Left colon (tissue), 2 donors: ENCODE measurements at regions not wholly inside any gene's neighbourhood (a gene's known extent, or its start where the extent isn't known, plus 50 kb on each side); places are given as distances from the start of the nearest gene placed in this dataset.

Source experiments
- ATAC-seq: fragments of 200-7000 bp; cut with Tn5 transposase; one replicate; pipeline ENCODE4 v1.9.1; 2020; ENCODE audit warnings: mild to moderate bottlenecking, moderate library complexity
- DNase-seq, 2 donors: peaks; one replicate each; pipeline ENCODE4 v3.0.0-alpha.2; 2020
- intact Hi-C, 2 donors: fragments of 100-400 bp; cut with DNase I in 1 of 2; cut with micrococcal nuclease in 1 of 2; formaldehyde crosslinking; loops; one replicate each; pipeline versions ENCODE4 v1.11.2 to v1.14.0; 2022; cut with DNase I, micrococcal nuclease
- donor health status: DM: no; HTN: no; CAD: no.
- donor health status: DM: yes; HTN: yes; CAD: no.

- intact Hi-C loops, result no loop called here
- ATAC-seq, result no peak
- no peak for DNase-seq
Observed at GRCh38 chr6:40340957-40341356, 246.2 kb downstream of the LRFN2 start.

- ATAC-seq (no peak), DNase-seq (no peak)
- intact Hi-C loops, result no loop called here
Observed at GRCh38 chr6:40340196-40340595, 247.0 kb downstream of the LRFN2 start.

GRCh38 chr6:40338306-40338705 lies 248.9 kb downstream of the LRFN2 start:
- intact Hi-C loops, result no loop called here
- DNase-seq (no peak), ATAC-seq (no peak)

- no peak for ATAC-seq
- no peak for DNase-seq
- intact Hi-C loops, result no loop called here
Observed at GRCh38 chr6:40336940-40337760, 250.0 kb downstream of the LRFN2 start.

- intact Hi-C loops, result no loop called here
- ATAC-seq (no peak), DNase-seq (no peak)
Observed at GRCh38 chr6:40336296-40336695, 250.9 kb downstream of the LRFN2 start.

- DNase-seq (no peak), ATAC-seq (no peak)
- intact Hi-C loops, result no loop called here
Observed at GRCh38 chr6:40334496-40335270, 252.5 kb downstream of the LRFN2 start.

GRCh38 chr6:40331545-40331944 lies 255.6 kb downstream of the LRFN2 start:
- DNase-seq, result no peak
- intact Hi-C loops, result no loop called here
- no peak for ATAC-seq

GRCh38 chr6:40330301-40330721 lies 256.9 kb downstream of the LRFN2 start:
- DNase-seq (no peak), ATAC-seq (no peak)
- intact Hi-C loops, result no loop called here

- intact Hi-C loops, result no loop called here
- no peak for DNase-seq
- no peak for ATAC-seq
Observed at GRCh38 chr6:40328986-40329545, 258.1 kb downstream of the LRFN2 start.

GRCh38 chr6:40328386-40328985 lies 258.7 kb downstream of the LRFN2 start:
- ATAC-seq, result peak; percentile 95
- intact Hi-C loops, result no loop called here
- peak in 1 of 2 donors; percentile 58 for DNase-seq

GRCh38 chr6:40326714-40327421 lies 260.3 kb downstream of the LRFN2 start:
- ATAC-seq (no peak), DNase-seq (no peak)
- intact Hi-C loops, result no loop called here

- peak; percentile 22 for ATAC-seq
- intact Hi-C loops, result no loop called here
- DNase-seq, result no peak
Observed at GRCh38 chr6:40325791-40326190, 261.4 kb downstream of the LRFN2 start.

GRCh38 chr6:40325041-40325440 lies 262.1 kb downstream of the LRFN2 start:
- ATAC-seq (no peak), DNase-seq (peak in 1 of 2 donors; percentile 32)
- intact Hi-C loops, result no loop called here

GRCh38 chr6:40323881-40324634 lies 263.1 kb downstream of the LRFN2 start:
- intact Hi-C loops, result no loop called here
- no peak for ATAC-seq
- no peak for DNase-seq

- no peak for DNase-seq
- ATAC-seq, result no peak
- intact Hi-C loops, result no loop called here
Observed at GRCh38 chr6:40322336-40322735, 264.8 kb downstream of the LRFN2 start.

- DNase-seq (no peak), ATAC-seq (no peak)
- intact Hi-C loops, result no loop called here
Observed at GRCh38 chr6:40321616-40322015, 265.5 kb downstream of the LRFN2 start.

GRCh38 chr6:40320947-40321346 lies 266.2 kb downstream of the LRFN2 start:
- DNase-seq (no peak), ATAC-seq (no peak)

GRCh38 chr6:40320441-40320840 lies 266.7 kb downstream of the LRFN2 start:
- intact Hi-C loops, result no loop called here
- no peak for ATAC-seq

More at GRCh38 chr6:40320947-40321346, 266.2 kb downstream of the LRFN2 start:
- intact Hi-C loops, result no loop called here

More at GRCh38 chr6:40320441-40320840, 266.7 kb downstream of the LRFN2 start:
- DNase-seq, result no peak
